H9 (cell line): ENCODE measurements at regions not wholly inside any gene's neighbourhood (a gene's known extent, or its start where the extent isn't known, plus 50 kb on each side); places are given as distances from the start of the nearest gene placed in this dataset.

Experiments
- DNase-seq: peaks from one replicate; pipeline ENCODE4 v3.0.0-alpha.2; 2017
- H2AFZ ChIP-seq: one replicate; pipeline ENCODE4 v1.6.1; 2013; ENCODE audit warnings: mild to moderate bottlenecking, low read length, control low read depth, moderate library complexity
- H2AK5ac ChIP-seq: 2 replicates; pipeline ENCODE4 v1.6.1; 2013; ENCODE audit warnings: low read length, control low read depth, mixed read lengths; ENCODE audit not compliant: insufficient read length
- H2BK120ac ChIP-seq: one replicate; pipeline ENCODE4 v1.6.1; 2013; ENCODE audit warnings: low read depth, mild to moderate bottlenecking, low read length, control low read depth, inconsistent platforms; ENCODE audit not compliant: poor library complexity, severe bottlenecking
- H2BK12ac ChIP-seq: 2 replicates; pipeline ENCODE4 v1.6.1; 2013; ENCODE audit warnings: low read length, control low read depth, mixed read lengths, low read depth; ENCODE audit not compliant: insufficient read length
- H2BK15ac ChIP-seq: 2 replicates; pipeline ENCODE4 v1.6.1; 2013; ENCODE audit warnings: low read depth, low read length, control low read depth
- H2BK20ac ChIP-seq: one replicate; pipeline ENCODE4 v1.6.1; 2013; ENCODE audit warnings: low read depth, mild to moderate bottlenecking, low read length, control low read depth, inconsistent platforms; ENCODE audit not compliant: poor library complexity, severe bottlenecking
- H2BK5ac ChIP-seq: 2 replicates; pipeline ENCODE4 v1.6.1; 2013; ENCODE audit warnings: low read length, control low read depth, mixed read lengths; ENCODE audit not compliant: insufficient read length
- H3K14ac ChIP-seq: 2 replicates; pipeline ENCODE4 v1.6.1; 2013; ENCODE audit warnings: low read length, control low read depth; ENCODE audit not compliant: insufficient read depth
- H3K18ac ChIP-seq: 2 replicates; pipeline ENCODE4 v1.6.1; 2013; ENCODE audit warnings: low read depth, mild to moderate bottlenecking, mixed read lengths, low read length, control low read depth; ENCODE audit not compliant: insufficient read length
- H3K23ac ChIP-seq: 2 replicates; pipeline ENCODE4 v1.6.1; 2013; ENCODE audit warnings: low read length, control low read depth, mixed read lengths, low read depth; ENCODE audit not compliant: insufficient read length
- H3K23me2 ChIP-seq: 2 replicates; pipeline ENCODE4 v1.6.1; 2013; ENCODE audit warnings: low read depth, mild to moderate bottlenecking, mixed read lengths, low read length, control low read depth; ENCODE audit not compliant: insufficient read length, poor library complexity, severe bottlenecking
- H3K27ac ChIP-seq: 2 replicates; pipeline ENCODE4 v1.5.1; 2013; ENCODE audit warnings: low read length, control low read depth, mixed read lengths, low read depth; ENCODE audit not compliant: insufficient read length
- H3K27me3 ChIP-seq: 2 replicates; pipeline ENCODE4 v1.6.1; 2013; ENCODE audit warnings: low read length, control low read depth, inconsistent platforms; ENCODE audit not compliant: insufficient read depth
- H3K4ac ChIP-seq: 2 replicates; pipeline ENCODE4 v1.6.1; 2013; ENCODE audit warnings: low read depth, mild to moderate bottlenecking, control low read depth, inconsistent platforms, low read length, moderate library complexity
- H3K4me1 ChIP-seq: 2 replicates; pipeline ENCODE4 v1.6.1; 2013; ENCODE audit warnings: low read length, control low read depth, inconsistent platforms; ENCODE audit not compliant: insufficient read depth
- H3K4me2 ChIP-seq: 2 replicates; pipeline ENCODE4 v1.6.1; 2013; ENCODE audit warnings: low read length, control low read depth, mixed read lengths; ENCODE audit not compliant: insufficient read length, insufficient read depth
- H3K56ac ChIP-seq: 2 replicates; pipeline ENCODE4 v1.6.1; 2013; ENCODE audit warnings: low read depth, mild to moderate bottlenecking, mixed read lengths, low read length, control low read depth; ENCODE audit not compliant: insufficient read length
- H3K79me1 ChIP-seq: 2 replicates; pipeline ENCODE4 v1.6.1; 2013; ENCODE audit warnings: low read depth, mild to moderate bottlenecking, moderate library complexity, low read length, control low read depth, inconsistent platforms; ENCODE audit not compliant: insufficient read depth, poor library complexity, severe bottlenecking
- H3K79me2 ChIP-seq: 2 replicates; pipeline ENCODE4 v1.6.1; 2013; ENCODE audit warnings: low read length, control low read depth, inconsistent platforms; ENCODE audit not compliant: insufficient read depth
- H3K9ac ChIP-seq: 2 replicates; pipeline ENCODE4 v1.6.1; 2013; ENCODE audit warnings: low read length, control low read depth, mixed read lengths; ENCODE audit not compliant: insufficient read length; ENCODE audit errors: extremely low read depth
- H3K9me3 ChIP-seq: one replicate; pipeline ENCODE4 v1.6.1; 2013; ENCODE audit warnings: low read depth, low read length, inconsistent platforms; ENCODE audit not compliant: control insufficient read depth
- H3T11ph ChIP-seq: one replicate; pipeline ENCODE4 v1.6.1; 2013; ENCODE audit warnings: mild to moderate bottlenecking, low read length, control low read depth, inconsistent platforms
- H4K20me1 ChIP-seq: one replicate; pipeline ENCODE4 v1.6.1; 2013; ENCODE audit not compliant: control insufficient read depth, insufficient read length, insufficient read depth
- H4K5ac ChIP-seq: 2 replicates; pipeline ENCODE4 v1.6.1; 2013; ENCODE audit warnings: low read depth, mild to moderate bottlenecking, mixed read lengths, low read length, control low read depth; ENCODE audit not compliant: insufficient read length
- H4K8ac ChIP-seq: replicated peaks from 2 replicates; pipeline ENCODE4 v1.6.1; 2013; ENCODE audit warnings: low read length, control low read depth, mixed read lengths, low read depth; ENCODE audit not compliant: insufficient read length
- H4K91ac ChIP-seq: 2 replicates; pipeline ENCODE4 v1.6.1; 2013; ENCODE audit warnings: low read depth, mild to moderate bottlenecking, moderate library complexity, mixed read lengths, low read length, control low read depth; ENCODE audit not compliant: insufficient read length
- H3K27ac Mint-ChIP-seq, 3 experiments: 2 replicates in 2 of 3; 3 replicates in 1 of 3; pipeline ENCODE4 v1.8.0; 2020 to 2021; ENCODE audit warnings: mixed read lengths in 3 of 3, mild to moderate bottlenecking in 1 of 3, moderate library complexity in 1 of 3
- H3K27me3 Mint-ChIP-seq: 2 replicates; pipeline ENCODE4 v1.8.0; 2021; ENCODE audit warnings: low read depth, mild to moderate bottlenecking, moderate library complexity, mixed read lengths
- H3K36me3 Mint-ChIP-seq, 3 experiments: 2 replicates in 2 of 3; 3 replicates in 1 of 3; pipeline ENCODE4 v1.8.0; 2020 to 2021; ENCODE audit warnings: low read depth in 3 of 3, mixed read lengths in 3 of 3; ENCODE audit not compliant: insufficient read depth in 1 of 3
- H3K4me1 Mint-ChIP-seq, 2 experiments: 2 replicates each; pipeline ENCODE4 v1.8.0; 2020; ENCODE audit warnings: mixed read lengths in 2 of 2
- H3K4me3 Mint-ChIP-seq, 2 experiments: 2 replicates in 1 of 2; 3 replicates in 1 of 2; pipeline ENCODE4 v1.8.0; 2020 to 2021; ENCODE audit warnings: mild to moderate bottlenecking in 2 of 2, mixed read lengths in 2 of 2, moderate library complexity in 1 of 2
- H3K9me3 Mint-ChIP-seq, 2 experiments: 2 replicates in 1 of 2; 3 replicates in 1 of 2; pipeline ENCODE4 v1.8.0; 2020; ENCODE audit warnings: mild to moderate bottlenecking in 2 of 2, mixed read lengths in 2 of 2, moderate library complexity in 1 of 2
- CTCF ChIP-seq: fragments of 200-600 bp; sonication (generic); conservative IDR thresholded peaks from 3 replicates; pipeline ENCODE4 v1.8.0; 2021; ENCODE audit warnings: antibody characterized with exemption, mild to moderate bottlenecking

GRCh38 chr12:75818863-75819262 lies 212.7 kb downstream of the PHLDA1 start:
- no peak overlapping the region for H2AFZ ChIP-seq
- no peaks in the 10 kb centered on the region for H3K79me2 ChIP-seq
- H4K20me1 ChIP-seq: no peaks in the 10 kb centered on the region
- H4K8ac ChIP-seq: no peak overlapping the region
- H2BK5ac ChIP-seq: no peak overlapping the region
- TF ChIP-seq CTCF: no peak
- no peak overlapping the region for H2AK5ac ChIP-seq
- H3K9ac ChIP-seq: no peak overlapping the region
- Mint-ChIP-seq H3K27ac (no peak overlapping the region), H3K36me3 (no peaks in the 10 kb centered on the region; a peak in 1 of 7 replicates), H3K27me3 (no peaks in the 10 kb centered on the region; the same call in 1 of the 2 replicates), H3K9me3 (no peaks in the 10 kb centered on the region), H3K4me3 (no peak overlapping the region), H3K4me1 (peaks cover 33 to 36% of the 10 kb centered on the region in 2 experiments)
- no peak overlapping the region for H3K56ac ChIP-seq
- no peak overlapping the region for H3K27ac ChIP-seq
- H3K4me2 ChIP-seq: no peak overlapping the region
- no peak overlapping the region for H2BK20ac ChIP-seq
- H3K4me1 ChIP-seq: peaks cover 11% of the 10 kb centered on the region; the same call in 1 of the 2 replicates
- H2BK120ac ChIP-seq: no peak overlapping the region
- H4K91ac ChIP-seq: no peak overlapping the region
- H4K5ac ChIP-seq: no peak overlapping the region
- no peaks in the 10 kb centered on the region for H3K9me3 ChIP-seq
- H3K23ac ChIP-seq: no peak overlapping the region
- no peak overlapping the region for H3K14ac ChIP-seq
- no peaks in the 10 kb centered on the region for H3K23me2 ChIP-seq
- no peak overlapping the region for H3K4ac ChIP-seq
- H2BK12ac ChIP-seq: no peak overlapping the region
- no peak overlapping the region for H3T11ph ChIP-seq
- H3K79me1 ChIP-seq: no peaks in the 10 kb centered on the region
- no peak overlapping the region for H2BK15ac ChIP-seq
- DNase-seq: no peak
- H3K27me3 ChIP-seq: no peaks in the 10 kb centered on the region
- H3K18ac ChIP-seq: no peak overlapping the region
